Fibroblast of villous mesenchyme (primary cell): ENCODE measurements at regions not wholly inside any gene's neighbourhood (a gene's known extent, or its start where the extent isn't known, plus 50 kb on each side); places are given as distances from the start of the nearest gene placed in this dataset.
"Not testable (repeated sequence)": the region's sequence is repeated elsewhere in the genome, so short reads cannot be mapped to it uniquely, and the experiment has no call there.

Source experiments
- DNase-seq: peaks from one replicate; pipeline ENCODE4 v3.0.0-alpha.2; 2010; ENCODE audit warnings: low read depth
- H3K4me3 ChIP-seq: 2 replicates; pipeline ENCODE4 v1.5.1; 2011; ENCODE audit warnings: low read depth, mild to moderate bottlenecking, low read length
- CTCF ChIP-seq: IDR thresholded peaks from 2 replicates; pipeline ENCODE4 v1.5.1; 2012; ENCODE audit warnings: low read depth, mild to moderate bottlenecking, low read length; ENCODE audit not compliant: insufficient read depth

GRCh38 chrX:33855251-33855650 is 276.9 kb downstream of the FAM47A start:
- TF ChIP-seq CTCF, result no peak

DNA sequence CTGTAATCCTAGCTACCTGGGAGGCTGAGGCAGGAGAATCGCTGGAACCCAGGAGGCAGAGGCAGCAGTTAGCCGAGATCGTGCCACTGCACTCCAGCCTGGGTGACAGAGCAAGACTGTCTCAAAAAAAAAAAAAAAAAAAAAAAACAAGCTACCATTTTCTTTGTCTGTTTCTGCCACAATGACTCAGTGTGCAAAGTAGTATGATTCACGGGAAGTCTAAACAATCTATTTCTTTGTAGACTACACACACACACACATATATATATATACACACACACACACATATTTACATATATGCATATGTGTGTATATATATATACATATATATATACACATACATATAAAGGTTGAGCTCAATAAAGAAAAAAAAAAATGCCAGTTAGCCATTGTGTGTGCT is 280.0 kb downstream of the FAM47A start:
- DNase-seq, result not testable (repeated sequence)

More at GRCh38 chrX:33855251-33855650, 276.9 kb downstream of the FAM47A start:
- H3K4me3 ChIP-seq, result no peak overlapping the region
- no peak for DNase-seq

GRCh38 chrX:33840176-33840575 is 291.9 kb downstream of the FAM47A start:
- TF ChIP-seq CTCF, result no peak
- DNase-seq, result no peak
- H3K4me3 ChIP-seq, result no peak overlapping the region

More for the DNA sequence above, 280.0 kb downstream of the FAM47A start:
- not testable (repeated sequence) for H3K4me3 ChIP-seq

DNA sequence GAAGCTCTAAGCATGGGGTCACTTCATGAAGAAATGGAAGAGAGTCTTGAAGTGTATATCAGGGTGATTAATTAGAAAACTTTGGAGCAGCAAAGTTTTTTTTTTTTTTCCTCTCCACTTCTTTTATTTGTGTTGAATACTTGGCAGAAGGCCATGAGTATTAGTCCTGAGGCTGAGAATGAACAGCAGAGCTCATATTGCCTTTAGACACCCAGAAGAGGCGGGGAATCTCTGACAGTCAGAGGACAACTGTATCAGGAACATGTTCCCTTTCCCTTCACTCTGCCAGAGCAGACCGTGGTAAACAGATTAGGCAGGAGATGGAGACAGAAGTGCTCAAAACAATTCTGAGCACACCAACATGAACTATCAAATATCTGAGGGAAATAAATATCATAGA is 300.9 kb downstream of the FAM47A start:
- DNase-seq, result no peak
- no peak overlapping the region for H3K4me3 ChIP-seq
- no peak for TF ChIP-seq CTCF

DNA sequence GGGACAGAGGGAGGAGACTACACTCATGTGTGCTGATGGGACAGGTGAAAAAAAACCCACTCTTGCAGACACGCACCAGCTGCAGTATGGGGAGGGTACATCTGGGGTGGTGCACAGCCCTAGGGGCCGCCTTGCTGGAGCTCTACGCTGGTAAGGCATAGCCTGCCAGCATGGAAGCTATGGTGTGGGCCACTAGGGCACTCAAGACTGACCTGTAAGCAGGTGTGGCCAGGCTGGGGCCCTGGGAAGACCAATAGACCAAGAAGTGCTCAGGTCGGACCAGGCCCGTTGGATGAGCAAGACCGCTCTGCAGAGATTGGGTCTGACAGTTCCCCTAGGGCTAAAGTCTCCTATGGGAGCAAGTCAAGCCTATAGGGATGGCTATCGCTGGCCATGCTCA is 314.8 kb downstream of the FAM47A start:
- no peak for TF ChIP-seq CTCF
- no peak for DNase-seq
- no peak overlapping the region for H3K4me3 ChIP-seq

- no peak for DNase-seq
- TF ChIP-seq CTCF, result no peak
- H3K4me3 ChIP-seq, result no peak overlapping the region
Observed at GRCh38 chrX:33808636-33809035, 323.5 kb downstream of the FAM47A start.

DNA sequence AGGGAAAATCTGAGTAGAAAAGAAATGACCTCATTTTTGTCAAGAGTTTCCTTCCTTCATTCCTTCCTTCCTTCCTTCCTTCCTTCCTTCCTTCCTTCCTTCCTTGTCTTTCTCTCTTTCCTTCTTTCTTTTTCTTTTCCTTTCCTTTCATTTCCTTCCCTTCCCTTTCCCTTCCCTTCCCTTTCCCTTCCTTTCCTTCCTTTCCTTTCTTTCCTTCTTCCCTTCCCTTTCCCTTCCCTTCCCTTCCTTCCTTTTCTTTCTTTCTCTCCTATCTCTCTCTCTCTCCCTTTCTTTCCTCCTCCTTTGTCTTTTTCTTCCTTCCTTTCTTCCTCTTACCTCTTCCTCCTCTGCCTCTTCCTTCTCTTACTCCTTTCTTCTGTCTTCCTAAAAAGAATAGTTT is 347.6 kb downstream of the FAM47A start:
- H3K4me3 ChIP-seq, result no peak overlapping the region
- DNase-seq, result no peak
- no peak for TF ChIP-seq CTCF

GRCh38 chrX:33741807-33742206 is 390.3 kb downstream of the FAM47A start:
- TF ChIP-seq CTCF, result no peak

More at GRCh38 chrX:33741807-33742206, 390.3 kb downstream of the FAM47A start:
- DNase-seq, result no peak
- H3K4me3 ChIP-seq, result no peak overlapping the region
